HEK293 (cell line): ENCODE measurements at regions not wholly inside any gene's neighbourhood (a gene's known extent, or its start where the extent isn't known, plus 50 kb on each side); places are given as distances from the start of the nearest gene placed in this dataset.
A peak's percentile ranks its signal among the peaks of the same experiment; 100 is the strongest.

ENCODE experiments used
- CTCF ChIA-PET: fragments of 350-600 bp; formaldehyde crosslinking; extraction: SDS; loops from one replicate; lab custom pipeline; 2021; ENCODE audit warnings: antibody characterized with exemption; lab: Yijun Ruan, JAX
- POLR2A ChIA-PET: fragments of 300-600 bp; formaldehyde crosslinking; extraction: SDS; loops from one replicate; lab custom pipeline; 2020; ENCODE audit warnings: antibody characterized with exemption, inconsistent platforms; lab: Yijun Ruan, JAX
- H3K27ac ChIP-seq: fragments of 200-500 bp; sonication (Bioruptor generic); 2 replicates; pipeline ENCODE4 v1.5.1; 2014; ENCODE audit warnings: low read depth, low read length, control low read depth, inconsistent platforms; ENCODE audit errors: extremely low read depth
- H3K36me3 ChIP-seq, 2 experiments: fragments of 200-500 bp in 1 of 2; sonication (Bioruptor generic) in 1 of 2; 1 replicate in 1 of 2; 2 replicates in 1 of 2; pipeline ENCODE4 v1.5.1; 2014 to 2017; ENCODE audit warnings: inconsistent platforms in 2 of 2, low read length in 2 of 2; ENCODE audit not compliant: control insufficient read depth in 2 of 2, insufficient read depth in 1 of 2
- H3K4me1 ChIP-seq: fragments of 200-500 bp; sonication (Bioruptor generic); 2 replicates; pipeline ENCODE4 v1.5.1; 2014; ENCODE audit warnings: mild to moderate bottlenecking, low read length, inconsistent platforms; ENCODE audit not compliant: control insufficient read depth, insufficient read depth
- H3K4me3 ChIP-seq: 2 replicates; pipeline ENCODE4 v1.5.1; 2011; ENCODE audit warnings: low read depth, mild to moderate bottlenecking, control low read depth, low read length, moderate library complexity
- H3K9me3 ChIP-seq: fragments of 200-500 bp; sonication (Bioruptor generic); 2 replicates; pipeline ENCODE4 v1.5.1; 2014; ENCODE audit warnings: low read depth, low read length, inconsistent platforms; ENCODE audit not compliant: control insufficient read depth, insufficient read depth
- FEZF1 ChIP-seq: fragments of 450-650 bp; formaldehyde crosslinking; IDR thresholded peaks from 2 replicates; pipeline ENCODE4 v1.5.1; 2016; ENCODE audit warnings: missing biosample characterization, missing genetic modification characterization
- KLF16 ChIP-seq: fragments of 450-650 bp; formaldehyde crosslinking; IDR thresholded peaks from 2 replicates; pipeline ENCODE4 v1.5.1; 2017; ENCODE audit warnings: missing biosample characterization, missing genetic modification characterization
- OSR2 ChIP-seq: fragments of 450-650 bp; formaldehyde crosslinking; IDR thresholded peaks from 2 replicates; pipeline ENCODE4 v1.5.1; 2016; ENCODE audit warnings: missing biosample characterization, missing genetic modification characterization
- OVOL3 ChIP-seq: fragments of 450-650 bp; formaldehyde crosslinking; IDR thresholded peaks from 2 replicates; pipeline ENCODE4 v1.5.1; 2016; ENCODE audit warnings: missing biosample characterization, missing genetic modification characterization
- RBAK ChIP-seq: fragments of 450-650 bp; formaldehyde crosslinking; IDR thresholded peaks from 2 replicates; pipeline ENCODE4 v1.5.1; 2016; ENCODE audit warnings: missing biosample characterization, missing genetic modification characterization
- SP7 ChIP-seq: fragments of 450-650 bp; formaldehyde crosslinking; IDR thresholded peaks from 2 replicates; pipeline ENCODE4 v1.5.1; 2016; ENCODE audit warnings: missing biosample characterization, missing genetic modification characterization
- TCF7L2 ChIP-seq: IDR thresholded peaks from 2 replicates; pipeline ENCODE4 v1.6.1; 2011; ENCODE audit warnings: low read depth, mild to moderate bottlenecking, inconsistent platforms, low read length, moderate library complexity, borderline replicate concordance
- TRIM28 ChIP-seq: IDR thresholded peaks from 2 replicates; pipeline ENCODE4 v1.6.1; 2011; ENCODE audit warnings: low read length, control low read depth, borderline replicate concordance
- ZBTB17 ChIP-seq: fragments of 450-650 bp; formaldehyde crosslinking; IDR thresholded peaks from 2 replicates; pipeline ENCODE4 v1.5.1; 2016; ENCODE audit warnings: missing biosample characterization, missing genetic modification characterization
- ZBTB21 ChIP-seq: fragments of 450-650 bp; formaldehyde crosslinking; IDR thresholded peaks from 2 replicates; pipeline ENCODE4 v1.5.1; 2017; ENCODE audit warnings: missing biosample characterization, missing genetic modification characterization
- ZBTB48 ChIP-seq: fragments of 450-650 bp; formaldehyde crosslinking; IDR thresholded peaks from 2 replicates; pipeline ENCODE4 v1.5.1; 2016; ENCODE audit warnings: missing biosample characterization, missing genetic modification characterization
- ZBTB8A ChIP-seq: fragments of 450-650 bp; formaldehyde crosslinking; IDR thresholded peaks from 2 replicates; pipeline ENCODE4 v1.5.1; 2016; ENCODE audit warnings: missing biosample characterization, missing genetic modification characterization
- ZIC2 ChIP-seq: fragments of 450-650 bp; formaldehyde crosslinking; IDR thresholded peaks from 2 replicates; pipeline ENCODE4 v1.5.1; 2016; ENCODE audit warnings: missing biosample characterization, missing genetic modification characterization
- ZNF302 ChIP-seq: fragments of 450-650 bp; formaldehyde crosslinking; IDR thresholded peaks from 2 replicates; pipeline ENCODE4 v1.5.1; 2016; ENCODE audit warnings: missing biosample characterization, missing genetic modification characterization, low read depth
- ZNF324 ChIP-seq: fragments of 450-650 bp; formaldehyde crosslinking; IDR thresholded peaks from 2 replicates; pipeline ENCODE4 v1.5.1; 2016; ENCODE audit warnings: missing biosample characterization, missing genetic modification characterization
- ZNF335 ChIP-seq: fragments of 450-650 bp; formaldehyde crosslinking; conservative IDR thresholded peaks from 2 replicates; pipeline ENCODE4 v1.5.1; 2016; ENCODE audit warnings: missing biosample characterization, missing genetic modification characterization
- ZNF350 ChIP-seq: fragments of 450-650 bp; formaldehyde crosslinking; IDR thresholded peaks from 2 replicates; pipeline ENCODE4 v1.5.0; 2017; ENCODE audit warnings: missing biosample characterization, mild to moderate bottlenecking, missing genetic modification characterization
- ZNF37A ChIP-seq: fragments of 450-650 bp; IDR thresholded peaks from 2 replicates; pipeline ENCODE4 v1.5.1; 2018; ENCODE audit warnings: missing biosample characterization, missing genetic modification characterization
- ZNF677 ChIP-seq: fragments of 450-650 bp; IDR thresholded peaks from 2 replicates; pipeline ENCODE4 v1.5.0; 2018; ENCODE audit warnings: missing biosample characterization, mild to moderate bottlenecking, missing genetic modification characterization, moderate library complexity
- ZSCAN30 ChIP-seq: fragments of 450-650 bp; IDR thresholded peaks from 2 replicates; pipeline ENCODE4 v1.5.1; 2018; ENCODE audit warnings: missing biosample characterization, mild to moderate bottlenecking, missing genetic modification characterization, moderate library complexity
- TF ChIP-seq, protein P1 (sequence below): fragments of 450-650 bp; formaldehyde crosslinking; IDR thresholded peaks from 2 replicates; pipeline ENCODE4 v1.5.1; 2016; ENCODE audit warnings: missing biosample characterization, missing genetic modification characterization
- TF ChIP-seq, protein P2 (sequence below): fragments of 450-650 bp; formaldehyde crosslinking; IDR thresholded peaks from 2 replicates; pipeline ENCODE4 v1.5.1; 2016; ENCODE audit warnings: missing biosample characterization, missing genetic modification characterization
- TF ChIP-seq, protein P3 (sequence below): fragments of 450-650 bp; formaldehyde crosslinking; IDR thresholded peaks from 2 replicates; pipeline ENCODE4 v1.5.1; 2016; ENCODE audit warnings: missing biosample characterization, missing genetic modification characterization
- TF ChIP-seq, protein P4 (sequence below): fragments of 450-650 bp; formaldehyde crosslinking; IDR thresholded peaks from 2 replicates; pipeline ENCODE4 v1.5.1; 2016; ENCODE audit warnings: missing biosample characterization, missing genetic modification characterization
- TF ChIP-seq, protein P5 (sequence below): fragments of 450-650 bp; formaldehyde crosslinking; IDR thresholded peaks from 2 replicates; pipeline ENCODE4 v1.5.1; 2016; ENCODE audit warnings: missing biosample characterization, missing genetic modification characterization

DNA sequence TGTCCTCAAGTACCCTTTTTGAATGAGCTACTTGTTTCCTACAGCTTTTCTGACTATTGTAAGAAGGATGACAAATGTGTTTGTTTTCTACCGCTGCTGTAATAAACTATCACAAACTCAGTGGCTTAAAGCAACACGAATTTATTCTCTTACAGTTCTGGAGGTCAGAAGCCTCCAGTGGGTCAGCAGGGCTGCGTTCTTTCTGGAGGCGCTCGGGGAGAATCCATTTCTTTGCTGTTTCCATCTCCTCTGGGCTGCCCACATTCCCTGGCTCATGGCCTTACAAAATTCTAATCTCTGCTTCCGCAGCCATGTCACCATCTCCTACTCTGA lies 128.5 kb downstream of the SPP2 start (continued):
- no peak for TF ChIP-seq TCF7L2
- TF ChIP-seq ZNF350 (tag by site-specific recombination) = no peak
- no peak for TF ChIP-seq ZNF37A (tag by site-specific recombination)
- no peak for TF ChIP-seq OVOL3 (tag by site-specific recombination)
- TF ChIP-seq ZBTB48 (tag by site-specific recombination) = no peak
- no peak for TF ChIP-seq SP7 (tag by site-specific recombination)
- no peak for TF ChIP-seq ZBTB21 (tag by site-specific recombination)

DNA sequence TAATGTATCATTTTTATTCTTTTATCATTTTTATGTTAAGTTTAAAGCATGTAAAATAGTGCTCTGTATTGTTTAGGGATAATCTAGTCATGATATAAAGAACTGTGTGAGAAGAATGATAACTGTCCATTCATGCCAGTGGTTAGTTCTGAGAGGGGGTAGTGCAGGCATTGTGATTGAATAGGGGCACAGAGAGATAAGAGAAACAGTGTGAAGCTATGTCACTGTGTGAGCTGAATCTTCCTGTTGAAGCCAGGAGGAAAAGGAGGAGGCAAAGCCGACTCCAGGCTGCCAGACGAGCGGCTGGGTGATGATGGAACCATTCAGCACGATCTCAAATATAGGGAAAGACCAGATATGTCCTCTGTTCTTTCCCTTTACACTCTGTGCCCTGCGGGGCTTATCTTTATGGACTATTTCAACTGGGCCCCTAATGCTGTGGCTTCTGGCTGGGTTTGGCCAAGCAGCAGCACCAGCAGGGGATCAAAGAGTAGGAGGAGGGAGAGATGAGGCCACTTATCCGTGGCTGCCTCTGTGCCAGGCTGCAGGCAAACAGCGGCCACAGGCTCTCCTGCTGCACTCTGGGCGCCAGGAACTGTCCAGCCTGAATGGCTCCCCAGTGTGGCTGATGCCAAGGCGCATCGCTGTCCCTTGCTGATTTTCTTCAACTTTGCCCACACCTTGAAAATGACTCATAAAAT lies 128.0 kb downstream of the SPP2 start:
- CTCF ChIA-PET = interaction anchor here (0.6 to 0.7 kb wide), 6 partner anchors 11 to 174 kb away, joined by 3 to 5 read pairs (median 3); no protein-coding TSS in a partner anchor
- no peak overlapping the region for H3K27ac ChIP-seq
- H3K4me1 ChIP-seq = peaks cover 12% of the 10 kb centered on the region
- H3K9me3 ChIP-seq = no peaks in the 10 kb centered on the region
- no peak overlapping the region for H3K4me3 ChIP-seq
- H3K36me3 ChIP-seq = no peaks in the 10 kb centered on the region
- POLR2A ChIA-PET = no interaction called here
- peak; percentile 47; the same call in 1 of the 2 replicates for TF ChIP-seq OSR2 (tag by site-specific recombination)
- peak; percentile 86; the same call in 1 of the 2 replicates for TF ChIP-seq TRIM28
- TF ChIP-seq KLF16 (tag by site-specific recombination) = no peak
- TF ChIP-seq, protein P1, sequence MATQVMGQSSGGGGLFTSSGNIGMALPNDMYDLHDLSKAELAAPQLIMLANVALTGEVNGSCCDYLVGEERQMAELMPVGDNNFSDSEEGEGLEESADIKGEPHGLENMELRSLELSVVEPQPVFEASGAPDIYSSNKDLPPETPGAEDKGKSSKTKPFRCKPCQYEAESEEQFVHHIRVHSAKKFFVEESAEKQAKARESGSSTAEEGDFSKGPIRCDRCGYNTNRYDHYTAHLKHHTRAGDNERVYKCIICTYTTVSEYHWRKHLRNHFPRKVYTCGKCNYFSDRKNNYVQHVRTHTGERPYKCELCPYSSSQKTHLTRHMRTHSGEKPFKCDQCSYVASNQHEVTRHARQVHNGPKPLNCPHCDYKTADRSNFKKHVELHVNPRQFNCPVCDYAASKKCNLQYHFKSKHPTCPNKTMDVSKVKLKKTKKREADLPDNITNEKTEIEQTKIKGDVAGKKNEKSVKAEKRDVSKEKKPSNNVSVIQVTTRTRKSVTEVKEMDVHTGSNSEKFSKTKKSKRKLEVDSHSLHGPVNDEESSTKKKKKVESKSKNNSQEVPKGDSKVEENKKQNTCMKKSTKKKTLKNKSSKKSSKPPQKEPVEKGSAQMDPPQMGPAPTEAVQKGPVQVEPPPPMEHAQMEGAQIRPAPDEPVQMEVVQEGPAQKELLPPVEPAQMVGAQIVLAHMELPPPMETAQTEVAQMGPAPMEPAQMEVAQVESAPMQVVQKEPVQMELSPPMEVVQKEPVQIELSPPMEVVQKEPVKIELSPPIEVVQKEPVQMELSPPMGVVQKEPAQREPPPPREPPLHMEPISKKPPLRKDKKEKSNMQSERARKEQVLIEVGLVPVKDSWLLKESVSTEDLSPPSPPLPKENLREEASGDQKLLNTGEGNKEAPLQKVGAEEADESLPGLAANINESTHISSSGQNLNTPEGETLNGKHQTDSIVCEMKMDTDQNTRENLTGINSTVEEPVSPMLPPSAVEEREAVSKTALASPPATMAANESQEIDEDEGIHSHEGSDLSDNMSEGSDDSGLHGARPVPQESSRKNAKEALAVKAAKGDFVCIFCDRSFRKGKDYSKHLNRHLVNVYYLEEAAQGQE = peak; percentile 97
- TF ChIP-seq ZSCAN30 = peak; percentile 80
- TF ChIP-seq ZBTB17 (tag by site-specific recombination) = peak; percentile 75
- no peak for TF ChIP-seq ZNF677 (tag by site-specific recombination)
- no peak for TF ChIP-seq ZNF324 (tag by site-specific recombination)
- TF ChIP-seq, protein P2, sequence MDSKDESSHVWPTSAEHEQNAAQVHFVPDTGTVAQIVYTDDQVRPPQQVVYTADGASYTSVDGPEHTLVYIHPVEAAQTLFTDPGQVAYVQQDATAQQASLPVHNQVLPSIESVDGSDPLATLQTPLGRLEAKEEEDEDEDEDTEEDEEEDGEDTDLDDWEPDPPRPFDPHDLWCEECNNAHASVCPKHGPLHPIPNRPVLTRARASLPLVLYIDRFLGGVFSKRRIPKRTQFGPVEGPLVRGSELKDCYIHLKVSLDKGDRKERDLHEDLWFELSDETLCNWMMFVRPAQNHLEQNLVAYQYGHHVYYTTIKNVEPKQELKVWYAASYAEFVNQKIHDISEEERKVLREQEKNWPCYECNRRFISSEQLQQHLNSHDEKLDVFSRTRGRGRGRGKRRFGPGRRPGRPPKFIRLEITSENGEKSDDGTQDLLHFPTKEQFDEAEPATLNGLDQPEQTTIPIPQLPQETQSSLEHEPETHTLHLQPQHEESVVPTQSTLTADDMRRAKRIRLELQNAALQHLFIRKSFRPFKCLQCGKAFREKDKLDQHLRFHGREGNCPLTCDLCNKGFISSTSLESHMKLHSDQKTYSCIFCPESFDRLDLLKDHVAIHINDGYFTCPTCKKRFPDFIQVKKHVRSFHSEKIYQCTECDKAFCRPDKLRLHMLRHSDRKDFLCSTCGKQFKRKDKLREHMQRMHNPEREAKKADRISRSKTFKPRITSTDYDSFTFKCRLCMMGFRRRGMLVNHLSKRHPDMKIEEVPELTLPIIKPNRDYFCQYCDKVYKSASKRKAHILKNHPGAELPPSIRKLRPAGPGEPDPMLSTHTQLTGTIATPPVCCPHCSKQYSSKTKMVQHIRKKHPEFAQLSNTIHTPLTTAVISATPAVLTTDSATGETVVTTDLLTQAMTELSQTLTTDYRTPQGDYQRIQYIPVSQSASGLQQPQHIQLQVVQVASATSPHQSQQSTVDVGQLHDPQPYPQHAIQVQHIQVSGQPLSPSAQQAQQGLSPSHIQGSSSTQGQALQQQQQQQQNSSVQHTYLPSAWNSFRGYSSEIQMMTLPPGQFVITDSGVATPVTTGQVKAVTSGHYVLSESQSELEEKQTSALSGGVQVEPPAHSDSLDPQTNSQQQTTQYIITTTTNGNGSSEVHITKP (tag by site-specific recombination) = peak; percentile 26; the same call in 1 of the 2 replicates
- TF ChIP-seq, protein P3, sequence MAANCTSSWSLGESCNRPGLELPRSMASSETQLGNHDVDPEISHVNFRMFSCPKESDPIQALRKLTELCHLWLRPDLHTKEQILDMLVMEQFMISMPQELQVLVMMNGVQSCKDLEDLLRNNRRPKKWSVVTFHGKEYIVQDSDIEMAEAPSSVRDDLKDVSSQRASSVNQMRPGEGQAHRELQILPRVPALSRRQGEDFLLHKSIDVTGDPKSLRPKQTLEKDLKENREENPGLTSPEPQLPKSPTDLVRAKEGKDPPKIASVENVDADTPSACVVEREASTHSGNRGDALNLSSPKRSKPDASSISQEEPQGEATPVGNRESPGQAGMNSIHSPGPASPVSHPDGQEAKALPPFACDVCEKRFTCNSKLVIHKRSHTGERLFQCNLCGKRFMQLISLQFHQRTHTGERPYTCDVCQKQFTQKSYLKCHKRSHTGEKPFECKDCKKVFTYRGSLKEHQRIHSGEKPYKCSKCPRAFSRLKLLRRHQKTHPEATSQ (tag by site-specific recombination) = no peak
- peak; percentile 72 for TF ChIP-seq FEZF1 (tag by site-specific recombination)
- TF ChIP-seq, protein P4, sequence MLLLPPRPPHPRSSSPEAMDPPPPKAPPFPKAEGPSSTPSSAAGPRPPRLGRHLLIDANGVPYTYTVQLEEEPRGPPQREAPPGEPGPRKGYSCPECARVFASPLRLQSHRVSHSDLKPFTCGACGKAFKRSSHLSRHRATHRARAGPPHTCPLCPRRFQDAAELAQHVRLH = no peak
- TF ChIP-seq, protein P5, sequence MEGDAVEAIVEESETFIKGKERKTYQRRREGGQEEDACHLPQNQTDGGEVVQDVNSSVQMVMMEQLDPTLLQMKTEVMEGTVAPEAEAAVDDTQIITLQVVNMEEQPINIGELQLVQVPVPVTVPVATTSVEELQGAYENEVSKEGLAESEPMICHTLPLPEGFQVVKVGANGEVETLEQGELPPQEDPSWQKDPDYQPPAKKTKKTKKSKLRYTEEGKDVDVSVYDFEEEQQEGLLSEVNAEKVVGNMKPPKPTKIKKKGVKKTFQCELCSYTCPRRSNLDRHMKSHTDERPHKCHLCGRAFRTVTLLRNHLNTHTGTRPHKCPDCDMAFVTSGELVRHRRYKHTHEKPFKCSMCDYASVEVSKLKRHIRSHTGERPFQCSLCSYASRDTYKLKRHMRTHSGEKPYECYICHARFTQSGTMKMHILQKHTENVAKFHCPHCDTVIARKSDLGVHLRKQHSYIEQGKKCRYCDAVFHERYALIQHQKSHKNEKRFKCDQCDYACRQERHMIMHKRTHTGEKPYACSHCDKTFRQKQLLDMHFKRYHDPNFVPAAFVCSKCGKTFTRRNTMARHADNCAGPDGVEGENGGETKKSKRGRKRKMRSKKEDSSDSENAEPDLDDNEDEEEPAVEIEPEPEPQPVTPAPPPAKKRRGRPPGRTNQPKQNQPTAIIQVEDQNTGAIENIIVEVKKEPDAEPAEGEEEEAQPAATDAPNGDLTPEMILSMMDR (tag by site-specific recombination) = 0 out of 2 replicates have a peak, but pooled peaks have one; percentile 16
- peak; percentile 52; the same call in 1 of the 2 replicates for TF ChIP-seq ZNF335
- no peak for TF ChIP-seq ZBTB8A (tag by site-specific recombination)
- TF ChIP-seq ZIC2 (tag by site-specific recombination) = peak; percentile 92
- TF ChIP-seq RBAK = 0 out of 2 replicates have a peak, but pooled peaks have one; percentile 59
- TF ChIP-seq ZNF302 (tag by site-specific recombination) = no peak
